A549 (cell line): ENCODE measurements at regions not wholly inside any gene's neighbourhood (a gene's known extent, or its start where the extent isn't known, plus 50 kb on each side); places are given as distances from the start of the nearest gene placed in this dataset.

ENCODE experiments used
- ATAC-seq, 2 experiments: fragments of 200-7000 bp in 1 of 2; fragments of >200 bp in 1 of 2; cut with Nextera tagmentation in 1 of 2; cut with Tn5 transposase in 1 of 2; 3 replicates each; pipeline versions ENCODE4 v1.8.0 to v1.9.1; 2018 to 2020; ENCODE audit warnings: mild to moderate bottlenecking in 1 of 2, moderate library complexity in 1 of 2
- CTCF ChIA-PET: fragments of 300-600 bp; sonication (Branson Sonifier 250); formaldehyde crosslinking; extraction: SDS; loops from one replicate; lab custom pipeline; 2021; ENCODE audit warnings: antibody characterized with exemption, inconsistent platforms; lab: Yijun Ruan, JAX
- POLR2A ChIA-PET: fragments of 350-600 bp; formaldehyde crosslinking; extraction: SDS; loops from one replicate; lab custom pipeline; 2021; ENCODE audit warnings: antibody characterized with exemption, inconsistent platforms; lab: Yijun Ruan, JAX
- DNase-seq, 2 experiments: peaks; one replicate each; pipeline versions ENCODE4 v3.0.0 to v3.0.0-alpha.2; 2011 to 2016; ENCODE audit warnings: low read depth in 1 of 2, low spot score in 1 of 2
- FAIRE-seq: peaks from 2 replicates; lab custom pipeline; 2011; peaks lifted over from hg19 to GRCh38; lab: Jason Lieb, UNC
- H3K27ac ChIP-seq, 2 experiments: fragments of >200 bp; sonication (Bioruptor Twin); formaldehyde crosslinking; 3 replicates each; pipeline ENCODE4 v1.5.1; 2016 to 2017
- H3K4me1 ChIP-seq: fragments of >200 bp; sonication (Bioruptor Twin); formaldehyde crosslinking; 3 replicates; pipeline ENCODE4 v1.6.1; 2016
- H3K4me2 ChIP-seq: fragments of >200 bp; sonication (Bioruptor Twin); formaldehyde crosslinking; 3 replicates; pipeline ENCODE4 v1.6.1; 2016
- H3K4me3 ChIP-seq: fragments of >200 bp; sonication (Bioruptor Twin); formaldehyde crosslinking; 3 replicates; pipeline ENCODE4 v1.5.1; 2016
- H3K9me3 ChIP-seq: fragments of >200 bp; sonication (Bioruptor Twin); formaldehyde crosslinking; 3 replicates; pipeline ENCODE4 v1.6.1; 2016
- ATOH8 ChIP-seq: fragments of 250-450 bp; sonication (Bioruptor Pico); IDR thresholded peaks from 2 replicates; pipeline ENCODE4 v1.5.0; 2020; ENCODE audit warnings: low read depth, mild to moderate bottlenecking, moderate library complexity
- CBX8 ChIP-seq: fragments of 200-600 bp; sonication (generic); IDR thresholded peaks from 2 replicates; pipeline ENCODE4 v1.6.1; 2016
- E2F6 ChIP-seq: IDR thresholded peaks from 2 replicates; pipeline ENCODE4 v1.6.1; 2012; ENCODE audit warnings: low read depth, borderline replicate concordance
- EHF ChIP-seq: fragments of 250-450 bp; sonication (Bioruptor Pico); IDR thresholded peaks from 2 replicates; pipeline ENCODE4 v1.5.0; 2020; ENCODE audit warnings: mild to moderate bottlenecking
- ELK1 ChIP-seq: fragments of 150-350 bp; IDR thresholded peaks from 2 replicates; pipeline ENCODE4 v1.6.1; 2014; ENCODE audit warnings: low read depth, mild to moderate bottlenecking, low read length
- FOSB ChIP-seq: fragments of 250-450 bp; sonication (Bioruptor Pico); IDR thresholded peaks from 2 replicates; pipeline ENCODE4 v1.5.0; 2020; ENCODE audit warnings: mild to moderate bottlenecking, moderate library complexity
- FOSL2 ChIP-seq, 2 experiments: fragments of 450-650 bp in 1 of 2; fragments of >200 bp in 1 of 2; sonication (Bioruptor Twin) in 1 of 2; formaldehyde crosslinking; IDR thresholded peaks; 2 replicates each; pipeline versions ENCODE4 v1.5.0 to v1.6.1; 2016 to 2020; ENCODE audit warnings: mild to moderate bottlenecking in 1 of 2, moderate library complexity in 1 of 2
- HDAC2 ChIP-seq: fragments of 200-600 bp; sonication (generic); IDR thresholded peaks from 2 replicates; pipeline ENCODE4 v1.6.1; 2016
- HMGXB4 ChIP-seq: fragments of 250-450 bp; sonication (Bioruptor Pico); IDR thresholded peaks from 2 replicates; pipeline ENCODE4 v1.5.0; 2021; ENCODE audit warnings: mild to moderate bottlenecking, moderate library complexity, borderline replicate concordance
- HOXB13 ChIP-seq: fragments of 250-450 bp; sonication (Bioruptor Pico); IDR thresholded peaks from 2 replicates; pipeline ENCODE4 v1.5.0; 2020; ENCODE audit warnings: low read depth, mild to moderate bottlenecking, moderate library complexity
- HOXB5 ChIP-seq: fragments of 250-450 bp; sonication (Bioruptor Pico); IDR thresholded peaks from 2 replicates; pipeline ENCODE4 v1.5.0; 2020; ENCODE audit warnings: mild to moderate bottlenecking, moderate library complexity
- JUNB ChIP-seq: fragments of >200 bp; sonication (Bioruptor Twin); formaldehyde crosslinking; IDR thresholded peaks from 2 replicates; pipeline ENCODE4 v1.6.1; 2016
- MYC ChIP-seq: IDR thresholded peaks from 2 replicates; pipeline ENCODE4 v1.6.1; 2012; ENCODE audit warnings: mild to moderate bottlenecking, inconsistent platforms, low read length, improper control_type of control experiment, borderline replicate concordance
- NPAS2 ChIP-seq: fragments of 250-450 bp; sonication (Bioruptor Pico); IDR thresholded peaks from 2 replicates; pipeline ENCODE4 v1.8.0; 2022; ENCODE audit warnings: mild to moderate bottlenecking, moderate library complexity, borderline replicate concordance
- NR3C1 ChIP-seq: fragments of >200 bp; sonication (Bioruptor Twin); formaldehyde crosslinking; IDR thresholded peaks from 3 replicates; pipeline ENCODE4 v1.6.1; 2017
- POLR2A ChIP-seq: IDR thresholded peaks from 2 replicates; pipeline ENCODE4 v1.6.1; 2012; ENCODE audit warnings: mild to moderate bottlenecking, low read length
- RCOR1 ChIP-seq: fragments of 150-350 bp; IDR thresholded peaks from 2 replicates; pipeline ENCODE4 v1.6.1; 2014; ENCODE audit warnings: antibody characterized with exemption, low read length, low read depth
- TP53 ChIP-seq: fragments of 250-450 bp; sonication (Bioruptor Pico); IDR thresholded peaks from 2 replicates; pipeline ENCODE4 v1.5.0; 2021; ENCODE audit warnings: mild to moderate bottlenecking, moderate library complexity
- ZC3H11A ChIP-seq: fragments of 450-650 bp; IDR thresholded peaks from 2 replicates; pipeline ENCODE4 v1.6.1; 2014; ENCODE audit warnings: antibody characterized with exemption, mild to moderate bottlenecking
- ZNF302 ChIP-seq: fragments of 250-450 bp; sonication (Bioruptor Pico); IDR thresholded peaks from 2 replicates; pipeline ENCODE4 v1.9.0; 2021; ENCODE audit warnings: inconsistent platforms, mild to moderate bottlenecking, moderate library complexity
- WGBS: methylation state at CpG from one replicate; pipeline ENCODE4 v1.1.6; 2017; ENCODE audit errors: missing lambda C conversion rate; 5-methylcytosine and 5-hydroxymethylcytosine counted together
- TF ChIP-seq, protein P1 (sequence below): IDR thresholded peaks from 2 replicates; pipeline ENCODE4 v1.6.1; 2012
- TF ChIP-seq, protein P2 (sequence below): fragments of >200 bp; sonication (Bioruptor Twin); formaldehyde crosslinking; IDR thresholded peaks from 3 replicates; pipeline ENCODE4 v1.6.1; 2016
- TF ChIP-seq, protein P3 (sequence below): fragments of 450-650 bp; IDR thresholded peaks from 2 replicates; pipeline ENCODE4 v1.6.1; 2014; ENCODE audit warnings: antibody characterized with exemption

GRCh38 chr4:147068564-147068963, 122.9 kb upstream of the TTC29 start:
- ChIA-PET POLR2A (no interaction called here), CTCF (no interaction called here)
- DNase-seq = no peak
- no peaks in the 10 kb centered on the region for H3K4me1 ChIP-seq
- no peak overlapping the region for H3K4me2 ChIP-seq
- ATAC-seq = no peak
- no peak overlapping the region for H3K27ac ChIP-seq
- H3K9me3 ChIP-seq = no peaks in the 10 kb centered on the region
- TF ChIP-seq HOXB13 (no peak), NPAS2 (no peak), HOXB5 (CRISPR knock-in tag) (no peak), FOSL2 (IDR thresholded peaks at IDR 0.05) (no peak), FOSL2 (CRISPR knock-in tag; IDR thresholded peaks at IDR 0.05) (no peak), FOSB (CRISPR knock-in tag) (no peak), HMGXB4 (CRISPR knock-in tag) (no peak)
- TF ChIP-seq, protein P1, sequence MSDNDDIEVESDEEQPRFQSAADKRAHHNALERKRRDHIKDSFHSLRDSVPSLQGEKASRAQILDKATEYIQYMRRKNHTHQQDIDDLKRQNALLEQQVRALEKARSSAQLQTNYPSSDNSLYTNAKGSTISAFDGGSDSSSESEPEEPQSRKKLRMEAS = no peak
- WGBS = 54% methylated on average over 4 of the region's 4 CpGs
- no peak overlapping the region for H3K4me3 ChIP-seq
- no peak for FAIRE-seq

DNA sequence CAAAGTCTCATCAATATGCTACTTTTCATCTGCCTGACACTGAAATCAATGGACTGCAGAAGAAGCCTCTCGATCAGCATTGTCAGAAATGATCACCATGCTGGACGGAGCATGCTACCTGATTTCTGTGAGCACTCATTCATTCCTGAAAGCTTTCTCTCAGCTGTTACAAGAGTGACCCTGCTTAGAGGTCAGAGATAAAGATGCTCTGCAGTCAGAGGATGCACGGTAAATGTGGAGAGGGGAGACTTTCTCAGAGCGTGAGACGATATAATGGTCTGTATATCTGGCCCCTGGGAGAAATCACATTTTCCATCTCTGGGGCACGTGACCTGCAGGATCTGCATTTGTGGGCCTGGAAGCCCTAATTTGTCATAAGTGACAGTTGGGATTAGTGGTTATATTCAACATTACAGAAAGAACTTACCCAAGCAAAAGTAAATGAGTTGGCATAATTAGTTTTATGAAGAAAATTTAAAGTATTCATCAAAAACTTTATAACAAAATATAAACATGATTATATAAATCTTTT, 125.6 kb upstream of the TTC29 start:
- WGBS = 59% methylated on average over 6 of the region's 6 CpGs
- TF ChIP-seq EHF (CRISPR knock-in tag) (no peak), ZNF302 (no peak), NPAS2 (no peak), RCOR1 (no peak), MYC (no peak), ATOH8 (CRISPR knock-in tag) (no peak), ZC3H11A (no peak), NR3C1 (no peak), HDAC2 (no peak), CBX8 (no peak), POLR2A (no peak), TP53 (CRISPR knock-in tag) (no peak), ELK1 (no peak), JUNB (no peak), E2F6 (no peak)
- TF ChIP-seq, protein P2, sequence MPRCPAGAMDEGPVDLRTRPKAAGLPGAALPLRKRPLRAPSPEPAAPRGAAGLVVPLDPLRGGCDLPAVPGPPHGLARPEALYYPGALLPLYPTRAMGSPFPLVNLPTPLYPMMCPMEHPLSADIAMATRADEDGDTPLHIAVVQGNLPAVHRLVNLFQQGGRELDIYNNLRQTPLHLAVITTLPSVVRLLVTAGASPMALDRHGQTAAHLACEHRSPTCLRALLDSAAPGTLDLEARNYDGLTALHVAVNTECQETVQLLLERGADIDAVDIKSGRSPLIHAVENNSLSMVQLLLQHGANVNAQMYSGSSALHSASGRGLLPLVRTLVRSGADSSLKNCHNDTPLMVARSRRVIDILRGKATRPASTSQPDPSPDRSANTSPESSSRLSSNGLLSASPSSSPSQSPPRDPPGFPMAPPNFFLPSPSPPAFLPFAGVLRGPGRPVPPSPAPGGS = no peak
- TF ChIP-seq, protein P3, sequence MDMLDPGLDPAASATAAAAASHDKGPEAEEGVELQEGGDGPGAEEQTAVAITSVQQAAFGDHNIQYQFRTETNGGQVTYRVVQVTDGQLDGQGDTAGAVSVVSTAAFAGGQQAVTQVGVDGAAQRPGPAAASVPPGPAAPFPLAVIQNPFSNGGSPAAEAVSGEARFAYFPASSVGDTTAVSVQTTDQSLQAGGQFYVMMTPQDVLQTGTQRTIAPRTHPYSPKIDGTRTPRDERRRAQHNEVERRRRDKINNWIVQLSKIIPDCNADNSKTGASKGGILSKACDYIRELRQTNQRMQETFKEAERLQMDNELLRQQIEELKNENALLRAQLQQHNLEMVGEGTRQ = no peak
- FAIRE-seq (no peak), ATAC-seq (no peak), DNase-seq (no peak)
- Histone ChIP-seq H3K4me1 (no peaks in the 10 kb centered on the region), H3K4me3 (no peak overlapping the region), H3K4me2 (no peak overlapping the region), H3K9me3 (no peaks in the 10 kb centered on the region), H3K27ac (no peak overlapping the region)
- ChIA-PET CTCF (no interaction called here), POLR2A (no interaction called here)
